ENCODE measurements at regions not wholly inside any gene's neighbourhood (a gene's known extent, or its start where the extent isn't known, plus 50 kb on each side); places are given as distances from the start of the nearest gene placed in this dataset.

- TF ChIP-seq CTCF (IDR thresholded peaks at IDR 0.05) (no peak), EP300 (IDR thresholded peaks at IDR 0.05; ENCODE audit: borderline replicate concordance in 1 of 2, low read depth in 1 of 2, low read length in 1 of 2) (no peak), RAD21 (IDR thresholded peaks at IDR 0.05; ENCODE audit: low read length) (no peak), TAF1 (IDR thresholded peaks at IDR 0.05; ENCODE audit: borderline replicate concordance, low read depth, low read length) (no peak), FOXJ3 (CRISPR knock-in tag; IDR thresholded peaks at IDR 0.05) (no peak), RFX5 (IDR thresholded peaks at IDR 0.05; ENCODE audit: low read length) (no peak), NFIC (IDR thresholded peaks at IDR 0.05; ENCODE audit: borderline replicate concordance) (no peak), YY1 (IDR thresholded peaks at IDR 0.05; ENCODE audit: low read depth) (no peak), ELF1 (IDR thresholded peaks at IDR 0.05) (no peak), SMC3 (IDR thresholded peaks at IDR 0.05; ENCODE audit: low read depth, low read length) (no peak), RCOR1 (IDR thresholded peaks at IDR 0.05; ENCODE audit: low read length) (no peak), USF1 (IDR thresholded peaks at IDR 0.05; ENCODE audit: borderline replicate concordance, low read depth) (no peak)
These were observed 57.6 kb downstream of the PTTG1 start for GRCh38 chr5:160479220-160479619.
